C4-2B (cell line): ENCODE measurements at regions not wholly inside any gene's neighbourhood (a gene's known extent, or its start where the extent isn't known, plus 50 kb on each side); places are given as distances from the start of the nearest gene placed in this dataset.

Experiments
- ZFX ChIP-seq: fragments of 450-650 bp; IDR thresholded peaks from 2 replicates; pipeline ENCODE4 v1.6.1; 2017
- TF ChIP-seq, protein P1 (sequence below): fragments of 450-650 bp; conservative IDR thresholded peaks from 2 replicates; pipeline ENCODE4 v1.5.1; 2017; ENCODE audit warnings: mild to moderate bottlenecking

- TF ChIP-seq, protein P1, sequence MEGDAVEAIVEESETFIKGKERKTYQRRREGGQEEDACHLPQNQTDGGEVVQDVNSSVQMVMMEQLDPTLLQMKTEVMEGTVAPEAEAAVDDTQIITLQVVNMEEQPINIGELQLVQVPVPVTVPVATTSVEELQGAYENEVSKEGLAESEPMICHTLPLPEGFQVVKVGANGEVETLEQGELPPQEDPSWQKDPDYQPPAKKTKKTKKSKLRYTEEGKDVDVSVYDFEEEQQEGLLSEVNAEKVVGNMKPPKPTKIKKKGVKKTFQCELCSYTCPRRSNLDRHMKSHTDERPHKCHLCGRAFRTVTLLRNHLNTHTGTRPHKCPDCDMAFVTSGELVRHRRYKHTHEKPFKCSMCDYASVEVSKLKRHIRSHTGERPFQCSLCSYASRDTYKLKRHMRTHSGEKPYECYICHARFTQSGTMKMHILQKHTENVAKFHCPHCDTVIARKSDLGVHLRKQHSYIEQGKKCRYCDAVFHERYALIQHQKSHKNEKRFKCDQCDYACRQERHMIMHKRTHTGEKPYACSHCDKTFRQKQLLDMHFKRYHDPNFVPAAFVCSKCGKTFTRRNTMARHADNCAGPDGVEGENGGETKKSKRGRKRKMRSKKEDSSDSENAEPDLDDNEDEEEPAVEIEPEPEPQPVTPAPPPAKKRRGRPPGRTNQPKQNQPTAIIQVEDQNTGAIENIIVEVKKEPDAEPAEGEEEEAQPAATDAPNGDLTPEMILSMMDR: no peak
- no peak for TF ChIP-seq ZFX
Measured at GRCh38 chr3:72088486-72089025, 303.6 kb upstream of the PROK2 start.
